ENCODE measurements at regions not wholly inside any gene's neighbourhood (a gene's known extent, or its start where the extent isn't known, plus 50 kb on each side); places are given as distances from the start of the nearest gene placed in this dataset.
"Not testable (repeated sequence)": the region's sequence is repeated elsewhere in the genome, so short reads cannot be mapped to it uniquely, and the experiment has no call there.

GRCh38 chr14:81729622-81730021 lies 196.0 kb upstream of the SEL1L start:
- DNase-seq (no peak), ATAC-seq (ENCODE audit: low read depth in 2 of 2) (no peak)
- H3K36me3 Mint-ChIP-seq: no peaks in the 10 kb centered on the region
- H3K27me3 Mint-ChIP-seq: peaks cover 0 to 4% (median 0%) of the 10 kb centered on the region in 3 donors
- H3K9me3 Mint-ChIP-seq: peaks cover 0 to 10% (median 3%) of the 10 kb centered on the region in 7 donors
- H3K4me1 Mint-ChIP-seq: no peaks in the 10 kb centered on the region
- no peak overlapping the region for H3K4me3 Mint-ChIP-seq
- no peak overlapping the region for H3K27ac Mint-ChIP-seq

- Mint-ChIP-seq H3K27me3 (no peaks in the 10 kb centered on the region), H3K27ac (no peak overlapping the region), H3K4me3 (no peak overlapping the region), H3K9me3 (peaks cover 0 to 17% (median 2%) of the 10 kb centered on the region in 7 donors), H3K4me1 (no peaks in the 10 kb centered on the region), H3K36me3 (no peaks in the 10 kb centered on the region)
- no peak for ATAC-seq (ENCODE audit: low read depth in 2 of 2)
- DNase-seq: no peak
These were observed 204.3 kb upstream of the SEL1L start for GRCh38 chr14:81737938-81738337.

- ATAC-seq (ENCODE audit: low read depth in 2 of 2) (no peak), DNase-seq (no peak)
- Mint-ChIP-seq H3K9me3 (peaks cover 0 to 12% (median under 1%) of the 10 kb centered on the region in 7 donors), H3K4me3 (no peak overlapping the region), H3K27ac (no peak overlapping the region), H3K36me3 (no peaks in the 10 kb centered on the region), H3K27me3 (no peaks in the 10 kb centered on the region), H3K4me1 (no peaks in the 10 kb centered on the region)
These were observed 205.4 kb upstream of the SEL1L start for GRCh38 chr14:81738946-81739659.

GRCh38 chr14:81743605-81744004 lies 210.0 kb upstream of the SEL1L start:
- DNase-seq (no peak), ATAC-seq (ENCODE audit: low read depth in 2 of 2) (no peak)
- Mint-ChIP-seq H3K9me3 (peaks cover 0 to under 1% (median 0%) of the 10 kb centered on the region in 7 donors), H3K27ac (no peak overlapping the region), H3K27me3 (no peaks in the 10 kb centered on the region), H3K4me1 (no peaks in the 10 kb centered on the region), H3K4me3 (no peak overlapping the region), H3K36me3 (no peaks in the 10 kb centered on the region)

- no peaks in the 10 kb centered on the region for H3K27me3 Mint-ChIP-seq
- H3K9me3 Mint-ChIP-seq: peaks cover 0 to 7% (median 0%) of the 10 kb centered on the region in 7 donors
- DNase-seq: no peak
- no peak for ATAC-seq (ENCODE audit: low read depth in 2 of 2)
- H3K4me1 Mint-ChIP-seq: no peaks in the 10 kb centered on the region
- H3K36me3 Mint-ChIP-seq: no peaks in the 10 kb centered on the region
- H3K4me3 Mint-ChIP-seq: no peak overlapping the region
- H3K27ac Mint-ChIP-seq: no peak overlapping the region
These were observed 217.5 kb upstream of the SEL1L start for GRCh38 chr14:81751198-81751597.

- H3K27me3 Mint-ChIP-seq: no peaks in the 10 kb centered on the region
- H3K9me3 Mint-ChIP-seq: peaks cover 0 to 7% (median 3%) of the 10 kb centered on the region in 7 donors
- no peak overlapping the region for H3K27ac Mint-ChIP-seq
- no peak for DNase-seq
- no peaks in the 10 kb centered on the region for H3K4me1 Mint-ChIP-seq
- no peak overlapping the region for H3K4me3 Mint-ChIP-seq
- no peaks in the 10 kb centered on the region for H3K36me3 Mint-ChIP-seq
- no peak for ATAC-seq (ENCODE audit: low read depth in 2 of 2)
These were observed 225.9 kb upstream of the SEL1L start for GRCh38 chr14:81759541-81759940.

- Mint-ChIP-seq H3K9me3 (peaks cover 0 to 10% (median 4%) of the 10 kb centered on the region in 7 donors), H3K27me3 (no peaks in the 10 kb centered on the region), H3K36me3 (no peaks in the 10 kb centered on the region), H3K27ac (no peak overlapping the region), H3K4me1 (no peaks in the 10 kb centered on the region), H3K4me3 (no peak overlapping the region)
- ATAC-seq (ENCODE audit: low read depth in 2 of 2): no peak
- no peak for DNase-seq
These were observed 232.1 kb upstream of the SEL1L start for GRCh38 chr14:81765651-81766275.

- H3K27me3 Mint-ChIP-seq: no peaks in the 10 kb centered on the region
- H3K4me3 Mint-ChIP-seq: no peak overlapping the region
- ATAC-seq (ENCODE audit: low read depth in 2 of 2): no peak
These were observed 232.8 kb upstream of the SEL1L start for GRCh38 chr14:81766321-81766915.

GRCh38 chr14:81767266-81767995 lies 233.8 kb upstream of the SEL1L start:
- Mint-ChIP-seq H3K4me1 (no peaks in the 10 kb centered on the region), H3K27me3 (no peaks in the 10 kb centered on the region), H3K36me3 (no peaks in the 10 kb centered on the region), H3K27ac (no peak overlapping the region), H3K4me3 (no peak overlapping the region), H3K9me3 (peaks cover 0 to 10% (median 4%) of the 10 kb centered on the region in 7 donors)
- DNase-seq (no peak), ATAC-seq (ENCODE audit: low read depth in 2 of 2) (no peak)

More at GRCh38 chr14:81766321-81766915, 232.8 kb upstream of the SEL1L start:
- no peak for DNase-seq
- H3K9me3 Mint-ChIP-seq: peaks cover 0 to 10% (median 4%) of the 10 kb centered on the region in 7 donors
- H3K36me3 Mint-ChIP-seq: no peaks in the 10 kb centered on the region
- H3K27ac Mint-ChIP-seq: no peak overlapping the region
- no peaks in the 10 kb centered on the region for H3K4me1 Mint-ChIP-seq

- no peak overlapping the region for H3K27ac Mint-ChIP-seq
- no peaks in the 10 kb centered on the region for H3K4me1 Mint-ChIP-seq
- H3K4me3 Mint-ChIP-seq: no peak overlapping the region
- DNase-seq (no peak), ATAC-seq (ENCODE audit: low read depth in 2 of 2) (no peak)
- H3K27me3 Mint-ChIP-seq: no peaks in the 10 kb centered on the region
- peaks cover 0 to 16% (median 5%) of the 10 kb centered on the region in 7 donors for H3K9me3 Mint-ChIP-seq
- no peaks in the 10 kb centered on the region for H3K36me3 Mint-ChIP-seq
These were observed 238.1 kb upstream of the SEL1L start for GRCh38 chr14:81771651-81772275.

- no peak overlapping the region for H3K4me3 Mint-ChIP-seq
- no peaks in the 10 kb centered on the region for H3K4me1 Mint-ChIP-seq
- DNase-seq (no peak), ATAC-seq (ENCODE audit: low read depth in 2 of 2) (no peak)
- no peaks in the 10 kb centered on the region for H3K36me3 Mint-ChIP-seq
- no peak overlapping the region for H3K27ac Mint-ChIP-seq
- peaks cover 0 to 16% (median 5%) of the 10 kb centered on the region in 7 donors for H3K9me3 Mint-ChIP-seq
- no peaks in the 10 kb centered on the region for H3K27me3 Mint-ChIP-seq
These were observed 238.7 kb upstream of the SEL1L start for GRCh38 chr14:81772381-81772780.

GRCh38 chr14:81776531-81776930 lies 242.9 kb upstream of the SEL1L start:
- no peaks in the 10 kb centered on the region for H3K36me3 Mint-ChIP-seq
- no peaks in the 10 kb centered on the region for H3K27me3 Mint-ChIP-seq
- no peak overlapping the region for H3K4me3 Mint-ChIP-seq
- H3K9me3 Mint-ChIP-seq: peaks cover 0 to 12% (median 5%) of the 10 kb centered on the region in 7 donors
- no peak for ATAC-seq (ENCODE audit: low read depth in 2 of 2)
- no peak overlapping the region for H3K27ac Mint-ChIP-seq
- no peaks in the 10 kb centered on the region for H3K4me1 Mint-ChIP-seq
- DNase-seq: no peak

GRCh38 chr14:81781798-81782197 lies 248.1 kb upstream of the SEL1L start:
- DNase-seq; H3K4me1 Mint-ChIP-seq; H3K36me3 Mint-ChIP-seq; H3K27ac Mint-ChIP-seq; H3K4me3 Mint-ChIP-seq; ATAC-seq (ENCODE audit: low read depth in 2 of 2); H3K27me3 Mint-ChIP-seq: not testable (repeated sequence)
- H3K9me3 Mint-ChIP-seq: peaks cover 0 to 11% (median 7%) of the 10 kb centered on the region in 7 donors
